ENCODE measurements at regions not wholly inside any gene's neighbourhood (a gene's known extent, or its start where the extent isn't known, plus 50 kb on each side); places are given as distances from the start of the nearest gene placed in this dataset.
"Not testable (repeated sequence)": the region's sequence is repeated elsewhere in the genome, so short reads cannot be mapped to it uniquely, and the experiment has no call there.

DNA sequence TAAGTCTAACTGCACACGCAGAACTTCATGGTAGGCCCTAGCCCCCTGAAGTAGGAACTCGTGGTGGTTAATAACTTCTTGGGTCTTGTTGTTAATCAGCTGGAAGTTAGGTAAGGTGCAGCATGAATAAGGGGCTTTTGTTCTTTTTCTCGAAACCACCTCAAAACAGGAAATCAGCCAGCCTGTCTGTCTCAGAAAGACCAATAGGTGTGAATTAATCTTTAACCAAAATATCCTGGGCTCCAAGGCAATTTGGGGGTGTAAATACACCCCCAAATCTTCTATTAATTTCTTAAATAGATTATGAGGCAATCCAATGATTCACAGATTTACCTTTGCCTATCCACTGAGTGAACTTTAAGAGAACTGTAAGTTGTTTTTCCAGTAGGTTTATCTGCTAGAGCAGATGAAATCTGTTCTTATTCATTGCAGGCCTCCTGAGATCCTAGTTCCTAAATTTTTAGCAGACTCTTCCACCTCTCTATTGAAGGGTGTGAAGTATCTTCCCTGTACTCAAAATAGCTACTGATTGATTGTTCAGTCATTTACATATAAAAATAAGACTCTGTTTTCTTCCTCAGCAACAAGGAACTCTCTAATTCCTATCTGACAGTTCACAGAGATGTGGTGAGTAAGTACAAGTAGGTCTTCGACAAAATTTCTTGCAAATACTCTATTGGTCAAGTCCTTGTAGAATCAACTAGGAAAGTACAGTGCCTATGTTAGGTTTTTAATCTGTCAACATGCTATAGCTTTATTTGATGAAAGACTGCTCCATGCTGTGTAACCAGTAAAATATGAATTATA is 427.1 kb upstream of the NOX3 start:
- DNase-seq, result no peak

DNA sequence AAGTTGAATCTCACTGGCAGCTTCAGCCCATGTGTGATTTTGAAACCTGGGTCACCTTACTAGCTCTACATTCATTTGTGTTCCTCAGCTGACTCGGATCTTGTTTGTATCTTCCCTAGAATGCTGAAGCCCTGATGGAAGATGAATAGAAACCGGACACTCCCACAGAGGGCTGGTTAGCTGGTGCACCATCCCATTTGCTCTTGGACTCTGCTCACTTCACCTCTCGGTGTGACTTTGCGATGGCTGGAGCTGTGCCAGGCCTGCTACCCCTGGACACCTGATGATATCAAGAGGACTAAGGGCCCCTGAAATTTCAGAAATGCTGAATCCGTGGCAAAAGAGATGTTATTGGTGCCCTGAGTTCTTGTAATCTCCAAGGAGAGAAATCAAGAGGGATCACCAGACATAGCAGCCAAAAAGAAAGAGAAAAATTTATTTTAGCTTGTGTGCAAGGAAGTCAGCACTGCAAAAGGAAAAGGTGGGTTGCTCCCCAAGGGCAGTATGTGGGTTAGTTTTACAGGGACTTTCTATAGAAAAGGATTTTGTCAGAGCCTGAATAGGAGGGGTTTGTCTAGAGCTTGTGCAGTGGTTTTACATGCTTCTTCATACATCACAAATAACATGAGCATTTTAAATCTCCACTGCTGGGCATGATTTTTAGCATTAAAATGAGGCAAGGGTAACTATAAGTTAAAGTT is 426.3 kb upstream of the NOX3 start:
- no peak for DNase-seq

DNA sequence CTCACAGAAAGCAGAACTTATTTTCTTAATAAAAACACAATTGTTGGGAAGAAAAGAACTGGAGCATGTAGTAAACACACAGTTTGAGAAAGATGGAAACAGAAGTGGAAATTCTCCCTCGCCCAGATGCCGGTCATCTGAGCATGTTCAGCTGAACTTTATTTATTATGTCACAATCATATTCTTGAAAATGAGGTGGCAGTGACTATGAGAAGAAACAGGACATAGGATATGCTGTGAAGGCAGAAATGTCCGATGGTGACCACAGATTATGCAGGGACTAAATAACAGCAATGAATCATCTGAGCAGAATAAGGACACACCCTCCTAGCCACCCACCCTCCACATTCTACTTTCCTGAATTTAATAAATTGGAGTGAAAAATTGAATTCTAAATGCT is 425.3 kb upstream of the NOX3 start:
- no peak for DNase-seq

DNA sequence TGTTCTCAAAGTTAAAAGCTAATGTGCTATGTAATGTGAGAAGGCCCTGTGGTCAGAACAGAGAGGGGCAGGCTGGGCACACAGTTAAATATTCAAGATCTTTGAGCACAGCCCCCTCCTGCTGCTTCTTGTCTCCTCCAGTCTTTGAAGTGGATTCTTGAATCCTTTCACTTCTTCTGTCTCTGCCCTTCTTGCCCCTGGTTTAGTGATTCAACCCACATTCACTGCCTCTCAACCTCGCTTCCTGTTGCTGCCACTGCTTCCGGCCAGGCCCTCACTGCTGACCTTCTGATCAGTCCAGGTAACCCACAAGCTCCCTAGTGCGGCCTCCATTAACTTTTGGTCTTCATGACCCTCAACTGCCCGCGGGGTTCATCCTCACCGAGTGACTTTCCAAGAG is 417.3 kb upstream of the NOX3 start:
- no peak for DNase-seq

DNA sequence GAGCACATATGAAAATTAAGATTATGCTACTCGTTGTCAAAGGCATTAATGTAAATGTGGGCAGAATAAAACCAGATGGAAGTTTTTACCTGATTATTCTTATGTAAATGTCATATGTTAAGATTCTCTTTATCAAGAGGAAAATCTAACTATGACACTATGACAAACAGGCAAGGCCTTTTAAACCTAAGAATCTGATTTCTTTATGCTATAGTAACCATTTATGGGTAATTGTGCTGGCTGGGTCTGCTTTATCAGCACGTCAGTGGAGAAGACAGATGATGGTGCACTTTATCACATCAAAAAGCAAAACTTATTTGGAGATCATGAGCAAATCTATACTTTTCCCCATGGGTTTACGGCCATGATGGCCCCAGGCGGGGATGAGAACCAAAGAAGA is 412.0 kb upstream of the NOX3 start:
- DNase-seq, result no peak

DNA sequence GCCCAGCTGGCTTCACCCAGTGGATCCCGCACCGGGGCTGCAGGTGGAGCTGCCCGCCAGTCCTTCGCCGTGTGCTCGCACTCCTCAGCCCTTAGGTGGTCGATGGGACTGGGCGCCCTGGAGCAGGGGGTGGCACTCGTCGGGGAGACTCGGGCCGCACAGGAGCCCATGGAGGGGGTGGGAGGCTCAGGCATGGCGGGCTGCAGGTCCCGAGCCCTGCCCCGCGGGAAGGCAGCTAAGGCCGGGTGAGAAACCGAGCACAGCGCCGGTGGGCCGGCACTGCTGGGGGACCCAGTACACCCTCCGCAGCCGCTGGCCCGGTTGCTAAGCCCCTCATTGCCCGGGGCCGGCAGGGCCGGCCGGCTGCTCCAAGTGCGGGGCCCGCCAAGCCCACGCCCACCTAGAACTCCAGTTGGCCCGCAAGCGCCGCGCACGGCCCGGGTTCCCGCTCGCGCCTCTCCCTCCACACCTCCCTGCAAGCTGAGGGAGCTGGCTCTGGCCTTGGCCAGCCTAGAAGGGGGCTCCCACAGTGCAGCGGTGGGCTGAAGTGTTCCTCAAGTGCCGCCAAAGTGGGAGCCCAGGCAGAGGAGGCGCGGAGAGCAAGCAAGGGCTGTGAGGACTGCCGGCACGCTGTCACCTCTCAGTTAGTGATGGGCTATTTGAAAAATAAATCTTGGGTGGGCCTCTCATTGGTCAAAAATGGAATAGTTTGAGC is 411.2 kb upstream of the NOX3 start:
- not testable (repeated sequence) for DNase-seq

DNA sequence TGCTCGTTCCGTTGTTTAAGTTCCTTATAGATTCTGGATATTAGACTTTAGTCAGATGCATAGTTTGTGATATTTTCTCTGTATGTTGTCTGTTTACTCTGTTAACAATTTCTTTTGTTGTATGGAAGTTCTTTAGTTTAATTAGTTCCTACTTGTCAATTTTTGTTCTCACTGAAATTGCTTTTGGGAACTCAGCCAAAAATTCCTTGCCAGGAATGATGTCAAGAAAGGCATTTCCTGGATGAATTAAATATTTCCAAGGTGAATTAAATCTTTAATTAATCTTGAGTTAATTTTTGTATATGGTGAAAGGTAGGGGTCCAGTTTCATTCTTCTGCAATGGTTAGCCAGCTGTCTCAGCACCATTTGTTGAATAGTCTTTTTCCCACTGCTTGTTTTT is 406.2 kb upstream of the NOX3 start:
- DNase-seq, result no peak

DNA sequence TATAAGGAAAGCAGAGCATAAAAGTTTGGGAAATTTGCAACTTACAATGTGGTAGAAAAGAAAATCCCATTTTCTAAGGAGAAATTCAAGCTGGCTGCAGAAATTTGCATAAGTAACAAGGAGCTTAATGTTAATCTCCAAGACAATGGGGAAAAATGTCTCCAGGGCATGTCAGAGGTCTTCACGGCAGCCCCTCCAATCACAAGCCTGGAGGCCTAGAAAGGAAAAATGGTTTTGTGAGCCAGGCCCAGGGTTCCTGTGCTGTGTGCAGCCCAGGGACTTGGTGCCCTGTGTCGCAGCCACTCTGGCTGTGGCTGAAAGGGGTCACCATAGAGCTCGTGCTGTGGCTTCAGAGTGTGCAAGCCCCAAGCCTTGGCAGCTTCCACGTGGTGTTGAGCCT is 403.3 kb upstream of the NOX3 start:
- not testable (repeated sequence) for DNase-seq

DNA sequence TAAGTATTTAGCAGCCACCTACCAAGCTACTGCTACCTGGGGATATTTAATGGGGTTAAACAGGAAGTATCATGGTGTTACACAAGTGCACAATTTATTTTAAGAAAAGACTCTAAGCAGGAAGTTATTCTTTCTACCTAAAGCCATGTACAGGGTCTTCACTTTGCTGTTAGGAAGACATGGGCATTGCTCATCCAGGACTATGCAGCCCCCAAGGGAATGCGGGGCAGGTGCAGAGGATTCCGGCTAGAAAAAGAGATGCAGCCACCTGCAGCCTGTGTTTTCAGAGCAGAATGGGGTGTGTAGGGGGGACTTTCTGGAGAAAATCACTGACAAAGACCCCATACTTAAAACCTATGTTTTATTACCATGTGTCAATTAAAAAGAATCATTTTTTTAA is 399.1 kb upstream of the NOX3 start:
- DNase-seq, result no peak

DNA sequence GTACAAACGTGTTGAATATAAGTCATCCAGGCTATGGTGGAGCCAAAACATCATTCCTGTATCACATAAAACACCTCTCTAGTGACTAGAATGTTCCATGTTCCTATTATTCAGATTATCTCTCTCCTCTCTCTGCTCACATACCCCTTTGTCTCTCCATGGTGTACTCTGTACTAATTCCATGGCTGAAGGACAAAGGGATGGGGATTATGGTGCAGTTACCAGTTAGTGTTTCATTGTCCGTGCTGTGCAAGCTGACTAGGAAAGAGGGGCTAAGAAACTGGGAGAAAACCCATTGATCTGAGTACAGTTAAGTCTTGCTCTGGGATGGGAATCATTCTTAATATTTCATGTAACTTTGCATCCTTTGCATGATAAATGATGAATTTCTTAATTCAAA is 397.4 kb upstream of the NOX3 start:
- DNase-seq, result no peak

DNA sequence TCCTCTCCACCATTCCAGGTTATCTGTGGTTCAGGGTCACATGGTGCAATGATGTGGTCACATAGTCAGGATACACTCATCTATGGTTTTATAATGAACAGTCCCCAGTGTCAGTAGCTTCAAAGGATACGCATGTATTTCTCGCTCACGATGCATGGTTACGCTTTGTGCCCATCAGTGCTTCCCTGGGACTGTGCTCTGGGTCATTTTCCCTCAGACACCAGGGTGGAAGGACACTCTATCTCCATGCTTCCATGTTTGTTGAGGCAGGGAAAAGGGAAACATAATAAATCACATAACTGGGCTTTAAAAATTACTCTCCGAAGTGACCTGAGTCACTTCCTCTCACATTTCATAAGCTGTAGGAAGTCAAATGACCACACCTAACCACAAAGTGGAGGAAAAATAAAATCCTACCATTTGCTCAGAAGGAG is 394.8 kb upstream of the NOX3 start:
- DNase-seq, result no peak

DNA sequence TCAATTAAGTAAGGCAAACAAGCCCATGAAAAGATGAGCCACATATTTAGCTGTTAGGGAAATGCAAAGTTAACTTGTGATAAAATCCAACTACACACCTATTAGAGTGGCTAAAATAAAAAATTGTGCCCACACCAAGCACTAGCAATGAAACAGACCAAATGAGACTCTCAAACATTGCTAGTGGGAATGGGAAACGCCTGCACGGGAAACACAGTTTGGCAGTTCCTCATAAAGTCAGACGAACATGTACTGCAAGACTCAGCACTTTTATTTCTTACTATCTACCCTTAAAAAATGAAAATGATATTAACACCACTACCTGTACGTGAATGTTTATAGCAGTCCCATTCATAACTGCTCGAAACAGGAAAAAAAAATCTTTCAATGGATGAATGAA is 392.1 kb upstream of the NOX3 start:
- no peak for DNase-seq

DNA sequence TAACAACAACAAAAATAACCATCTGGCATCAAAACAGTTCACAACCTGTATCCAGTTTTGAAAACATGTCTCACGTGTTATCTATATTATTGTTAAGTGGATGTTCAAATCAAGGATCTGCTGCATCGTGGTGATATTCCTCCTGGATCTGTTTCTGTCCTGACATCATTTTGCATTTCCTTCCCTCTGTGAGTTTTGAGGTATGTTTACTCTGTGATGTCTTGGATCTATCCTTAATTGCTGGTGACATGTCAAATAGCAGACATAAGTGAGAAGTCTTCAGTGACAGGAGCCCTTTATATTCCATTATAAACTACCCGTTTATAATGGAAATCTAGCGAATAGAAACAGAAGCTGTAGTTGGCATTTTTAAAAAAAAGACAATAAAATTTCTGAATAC is 381.8 kb upstream of the NOX3 start:
- no peak for DNase-seq

DNA sequence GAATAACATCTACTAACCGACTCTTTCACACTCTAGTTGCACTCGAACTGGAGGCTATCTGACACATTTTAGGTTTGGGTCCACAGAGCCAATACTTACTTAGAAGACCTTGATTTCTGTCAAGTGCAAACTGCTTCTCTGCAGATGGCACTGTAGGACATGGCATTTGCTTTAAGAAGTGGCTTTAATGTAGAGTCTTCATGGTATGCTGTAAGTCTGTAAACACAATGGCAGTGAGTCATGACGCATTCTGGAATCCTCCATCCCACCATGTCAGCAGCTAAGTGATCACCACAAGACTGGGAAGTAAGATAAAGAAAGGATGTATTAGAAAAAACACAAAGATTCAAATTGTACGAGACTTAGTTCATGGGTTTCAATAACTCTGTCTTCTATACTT is 377.0 kb upstream of the NOX3 start:
- no peak for DNase-seq

DNA sequence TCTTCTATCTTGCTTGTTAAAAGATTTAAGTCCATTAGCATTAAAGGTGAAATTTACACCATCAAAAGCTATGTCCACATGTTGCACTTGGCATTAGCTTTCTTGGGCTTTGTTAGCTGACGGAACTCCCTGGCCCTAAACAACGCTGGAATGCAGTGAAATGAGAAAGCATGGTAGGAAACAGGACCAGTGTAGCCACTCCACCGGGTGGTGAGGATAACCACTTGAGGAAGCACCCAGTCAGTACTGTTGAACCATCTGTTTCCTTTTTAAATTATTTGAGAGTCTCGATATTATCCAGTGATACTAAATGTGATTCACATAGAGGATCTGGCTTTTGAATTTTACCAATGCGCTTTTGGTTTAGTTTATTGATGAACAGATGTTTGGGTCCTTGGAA is 374.9 kb upstream of the NOX3 start:
- DNase-seq, result no peak

DNA sequence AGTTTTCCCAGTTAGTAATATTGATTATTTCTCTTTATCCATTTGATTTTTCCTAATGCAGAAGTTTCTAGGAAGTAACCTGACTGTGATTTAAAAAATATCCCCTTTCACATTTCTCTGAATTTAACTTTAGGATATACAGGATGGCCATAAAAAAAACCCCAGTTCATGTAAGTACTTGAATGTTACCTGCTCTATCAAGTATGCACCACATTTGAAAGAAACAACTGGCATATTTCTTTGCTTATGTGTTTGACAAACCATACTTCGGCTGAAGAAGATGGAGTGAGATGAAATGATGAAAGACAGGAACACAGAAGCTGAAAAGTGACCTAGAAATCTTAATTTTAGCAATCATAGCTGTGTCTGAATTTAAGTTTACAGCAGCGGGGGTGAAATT is 374.0 kb upstream of the NOX3 start:
- no peak for DNase-seq

DNA sequence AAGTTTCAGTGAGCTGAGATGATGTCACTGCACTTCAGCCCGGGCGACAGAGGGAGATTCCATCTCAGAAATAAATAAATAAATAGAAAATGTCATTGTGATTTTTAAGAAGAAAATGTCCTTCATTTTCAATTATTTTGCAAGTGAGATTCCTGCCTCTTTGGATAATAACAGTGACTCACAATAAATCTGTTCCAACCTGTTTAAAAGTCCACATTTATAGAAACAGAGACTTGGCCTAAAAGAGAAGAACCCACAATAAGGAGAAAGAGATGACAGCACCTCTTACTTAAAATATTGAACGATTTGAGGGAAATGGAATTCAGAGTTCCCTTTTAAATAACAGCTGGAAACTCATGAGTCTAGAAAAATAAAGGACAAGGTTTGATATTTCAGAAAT is 373.4 kb upstream of the NOX3 start:
- no peak for DNase-seq

DNA sequence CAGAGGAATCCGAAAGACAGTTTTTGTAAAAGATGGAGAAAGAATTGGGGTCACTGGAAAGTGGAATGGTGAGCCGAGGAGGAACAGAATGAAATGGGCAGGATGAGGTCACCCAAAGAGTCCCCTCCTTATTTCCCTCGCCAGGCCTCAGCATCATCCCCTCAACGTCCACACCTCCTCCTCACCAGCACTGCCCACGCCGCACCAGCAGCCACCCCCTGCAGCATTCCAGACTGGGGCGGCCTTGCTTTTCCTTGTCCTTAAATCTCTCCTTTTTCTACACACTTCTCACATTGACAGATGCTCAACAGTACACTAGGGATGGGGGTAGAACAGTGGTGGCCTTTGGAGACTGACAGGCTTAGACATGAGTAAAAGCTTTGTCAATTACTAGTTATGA is 363.1 kb upstream of the NOX3 start:
- DNase-seq, result no peak

DNA sequence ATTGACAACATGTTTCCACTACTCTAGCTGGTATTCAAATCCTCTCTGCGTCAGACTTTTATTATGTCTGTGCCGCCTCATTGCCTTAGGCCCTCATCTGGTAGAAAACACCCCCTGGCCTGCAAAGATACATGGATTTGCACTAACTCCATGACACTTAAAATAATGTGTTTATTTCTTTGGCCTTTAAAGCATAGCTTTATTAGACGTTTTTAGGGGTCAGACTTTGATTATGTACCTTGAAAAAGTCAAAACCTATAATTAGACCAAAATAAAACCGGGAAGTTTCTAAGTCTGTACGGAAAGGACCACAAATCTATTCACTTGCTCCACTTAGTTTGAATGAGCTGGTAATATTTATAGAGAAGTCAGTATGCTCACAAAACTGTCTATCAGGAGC is 357.9 kb upstream of the NOX3 start:
- no peak for DNase-seq

DNA sequence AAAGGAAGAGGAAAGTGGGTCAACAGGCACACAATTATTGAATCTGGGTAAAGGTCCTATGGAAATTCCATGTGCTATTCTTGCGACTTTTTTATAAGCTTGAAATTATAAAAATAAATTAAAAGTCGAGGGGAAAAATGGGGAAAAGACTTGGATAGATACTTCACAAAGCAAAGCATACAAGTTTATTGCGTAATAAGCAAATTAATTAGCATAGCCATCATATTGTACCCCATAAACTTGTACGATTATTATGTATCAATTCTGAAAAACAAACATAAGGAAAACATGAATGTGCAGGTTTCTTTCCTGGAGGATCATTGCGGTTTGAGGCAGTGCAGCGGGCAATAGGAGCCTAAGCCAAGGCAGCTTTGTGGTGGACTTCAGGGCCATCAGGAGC is 351.6 kb upstream of the NOX3 start:
- no peak for DNase-seq

DNA sequence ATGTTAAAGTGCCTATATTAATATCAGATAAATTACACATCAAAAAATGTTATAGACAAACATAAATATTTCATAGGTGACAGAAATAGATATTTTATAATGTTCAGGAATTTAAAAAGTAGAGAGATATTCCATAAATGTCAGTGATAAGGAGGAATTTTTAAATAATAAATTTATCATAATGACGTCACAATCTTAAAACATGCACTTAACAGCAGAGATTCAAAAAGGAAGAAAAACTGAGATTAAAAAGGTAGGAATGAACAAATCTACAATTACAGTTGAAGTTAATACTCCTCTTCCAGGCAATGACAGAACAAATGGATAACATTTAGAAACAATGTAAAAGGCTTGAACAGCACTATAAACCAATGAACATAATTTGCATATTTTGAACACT is 345.4 kb upstream of the NOX3 start:
- DNase-seq, result no peak

DNA sequence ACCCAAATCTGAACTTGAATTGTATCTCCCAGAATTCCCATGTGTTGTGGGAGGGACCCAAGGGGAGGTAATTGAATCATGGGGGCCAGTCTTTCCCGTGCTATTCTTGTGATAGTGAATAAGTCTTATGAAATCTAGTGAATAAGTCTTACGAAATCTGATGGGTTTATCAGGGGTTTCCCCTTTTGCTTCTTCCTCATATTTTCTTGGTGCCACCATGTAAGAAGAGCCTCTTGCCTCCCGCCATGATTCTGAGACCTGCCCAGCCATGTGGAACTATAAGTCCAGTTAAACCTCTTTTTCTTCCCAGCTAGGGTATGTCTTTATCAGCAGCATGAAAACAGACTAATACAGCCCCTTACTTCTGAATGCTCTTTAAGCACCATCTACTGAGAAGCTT is 343.2 kb upstream of the NOX3 start:
- not testable (repeated sequence) for DNase-seq

DNA sequence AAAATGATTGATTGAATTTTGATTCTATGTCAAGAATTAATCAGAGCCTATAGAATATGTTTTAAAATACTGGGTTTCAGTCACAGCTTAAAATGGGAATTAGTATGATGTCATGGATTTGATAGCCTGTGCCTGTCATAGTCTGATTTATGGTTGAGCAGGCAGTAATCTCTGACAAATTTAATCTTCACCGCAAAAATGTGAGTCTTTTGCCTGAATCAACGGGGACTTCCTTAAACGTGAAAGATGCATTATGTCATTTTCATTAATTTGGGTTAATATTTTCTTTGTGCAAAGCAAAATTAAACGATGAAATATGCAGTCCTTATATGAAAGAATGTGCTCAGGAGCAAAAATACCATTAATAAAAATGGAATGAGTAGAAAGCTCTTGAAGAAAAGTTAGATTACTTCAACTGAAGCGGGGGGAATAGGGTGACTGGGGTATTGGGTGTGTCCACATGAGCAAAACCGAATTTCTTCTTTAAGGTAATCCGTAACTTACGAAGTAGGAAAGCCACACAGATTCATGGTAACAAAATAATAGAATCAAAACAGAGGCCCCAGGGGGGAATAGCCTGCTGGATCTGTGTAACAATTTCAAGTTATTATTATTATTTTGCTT is 339.6 kb upstream of the NOX3 start:
- DNase-seq, result no peak

DNA sequence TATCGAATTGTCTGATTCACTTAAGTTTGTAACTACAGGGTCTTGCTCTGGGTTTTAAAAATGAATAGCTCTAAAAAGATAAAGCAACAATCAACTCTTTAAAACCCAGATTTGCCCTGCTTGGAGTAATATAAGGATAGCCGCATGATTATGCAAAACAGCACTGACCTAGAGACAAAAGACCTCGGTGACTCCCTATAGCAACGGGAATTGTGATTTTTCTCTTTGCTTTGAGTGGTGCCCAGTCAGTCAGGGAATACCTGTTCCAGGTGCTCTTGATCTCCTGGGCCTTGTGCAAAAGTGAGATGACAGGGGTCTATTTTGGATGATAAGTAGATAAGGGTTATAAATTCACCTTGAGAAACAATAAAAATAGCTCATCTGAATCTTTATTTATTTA is 336.3 kb upstream of the NOX3 start:
- DNase-seq, result no peak

All from activated naive CD4-positive, alpha-beta T cell treated with Interleukin-2 at 50 U/mL for 16 hours (primary cell).